ENCODE measurements at regions not wholly inside any gene's neighbourhood (a gene's known extent, or its start where the extent isn't known, plus 50 kb on each side); places are given as distances from the start of the nearest gene placed in this dataset.

GRCh38 chr16:7113949-7114348, 218.7 kb upstream of the RBFOX1 start:
- Histone ChIP-seq H3K27ac (no peak overlapping the region), H3K4me3 (no peak overlapping the region), H3K4me1 (no peaks in the 10 kb centered on the region), H3K9me3 (no peaks in the 10 kb centered on the region), H3K27me3 (replicated peaks in 1 of 7) (no peaks in the 10 kb centered on the region), H3K36me3 (no peaks in the 10 kb centered on the region)
- intact Hi-C loops (cut with DNase I; ENCODE audit: low total_unique reads): no loop called here
- TF ChIP-seq POLR2AphosphoS5 (IDR thresholded peaks at IDR 0.05): no peak
- no peak for TF ChIP-seq POLR2A (IDR thresholded peaks at IDR 0.05)
- TF ChIP-seq, protein P1, sequence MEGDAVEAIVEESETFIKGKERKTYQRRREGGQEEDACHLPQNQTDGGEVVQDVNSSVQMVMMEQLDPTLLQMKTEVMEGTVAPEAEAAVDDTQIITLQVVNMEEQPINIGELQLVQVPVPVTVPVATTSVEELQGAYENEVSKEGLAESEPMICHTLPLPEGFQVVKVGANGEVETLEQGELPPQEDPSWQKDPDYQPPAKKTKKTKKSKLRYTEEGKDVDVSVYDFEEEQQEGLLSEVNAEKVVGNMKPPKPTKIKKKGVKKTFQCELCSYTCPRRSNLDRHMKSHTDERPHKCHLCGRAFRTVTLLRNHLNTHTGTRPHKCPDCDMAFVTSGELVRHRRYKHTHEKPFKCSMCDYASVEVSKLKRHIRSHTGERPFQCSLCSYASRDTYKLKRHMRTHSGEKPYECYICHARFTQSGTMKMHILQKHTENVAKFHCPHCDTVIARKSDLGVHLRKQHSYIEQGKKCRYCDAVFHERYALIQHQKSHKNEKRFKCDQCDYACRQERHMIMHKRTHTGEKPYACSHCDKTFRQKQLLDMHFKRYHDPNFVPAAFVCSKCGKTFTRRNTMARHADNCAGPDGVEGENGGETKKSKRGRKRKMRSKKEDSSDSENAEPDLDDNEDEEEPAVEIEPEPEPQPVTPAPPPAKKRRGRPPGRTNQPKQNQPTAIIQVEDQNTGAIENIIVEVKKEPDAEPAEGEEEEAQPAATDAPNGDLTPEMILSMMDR (IDR thresholded peaks at IDR 0.05 in 8 of 11, conservative IDR thresholded peaks at IDR 0.05 in 3 of 11): no peak
- no peak for DNase-seq
- WGBS, 5 donors: 76 to 83% (median 82%) methylated on average over 2 of the region's 2 CpGs

DNA sequence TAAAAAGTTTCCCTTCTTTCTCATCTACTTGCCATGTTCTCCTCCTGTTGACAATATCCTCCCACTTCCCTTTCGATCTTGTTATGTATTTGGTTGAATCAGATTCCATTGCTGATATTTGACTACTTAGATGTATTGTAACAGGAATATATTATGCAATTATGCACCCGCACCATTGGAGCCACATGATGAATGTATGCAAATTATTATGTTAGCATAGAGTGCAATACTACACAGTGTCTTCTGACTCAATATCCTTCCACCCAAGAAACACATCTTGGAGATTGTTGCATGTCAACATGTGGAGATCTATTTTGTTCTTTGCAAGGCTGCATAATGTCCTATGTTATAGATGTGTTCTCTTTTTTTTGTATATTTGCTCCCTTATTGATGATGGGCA, 219.2 kb upstream of the RBFOX1 start:
- H3K27ac ChIP-seq: no peak overlapping the region
- TF ChIP-seq POLR2A (IDR thresholded peaks at IDR 0.05) (no peak), POLR2AphosphoS5 (IDR thresholded peaks at IDR 0.05) (no peak)
- TF ChIP-seq, protein P1 (IDR thresholded peaks at IDR 0.05 in 8 of 11, conservative IDR thresholded peaks at IDR 0.05 in 3 of 11): no peak
- H3K27me3 ChIP-seq (replicated peaks in 1 of 7): no peaks in the 10 kb centered on the region
- WGBS, 5 donors: 78 to 88% (median 82%) methylated on average over 2 of the region's 2 CpGs
- intact Hi-C loops (cut with DNase I; ENCODE audit: low total_unique reads): no loop called here
- no peak for DNase-seq
- no peak overlapping the region for H3K4me3 ChIP-seq
- no peaks in the 10 kb centered on the region for H3K4me1 ChIP-seq
- H3K9me3 ChIP-seq: no peaks in the 10 kb centered on the region
- H3K36me3 ChIP-seq: no peaks in the 10 kb centered on the region

DNA sequence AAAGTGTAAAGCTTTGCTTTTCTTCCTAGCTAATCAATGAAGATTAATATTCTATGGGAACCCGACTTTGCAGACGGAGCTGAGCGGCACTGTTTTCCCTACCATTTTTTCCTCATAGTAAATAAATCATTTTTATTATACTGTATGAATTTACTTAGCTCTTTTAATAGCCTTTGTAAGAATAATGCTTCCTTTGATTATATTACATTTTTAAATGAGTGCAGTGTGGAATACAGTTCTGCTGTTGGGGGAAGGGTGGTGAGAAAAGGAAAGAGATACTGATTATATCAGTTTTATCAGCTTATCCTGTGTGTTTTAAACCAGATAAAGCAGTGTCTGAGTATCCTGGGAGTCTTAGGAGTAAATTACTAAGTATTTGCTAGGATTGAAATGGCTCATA, 221.4 kb upstream of the RBFOX1 start:
- no peak overlapping the region for H3K4me3 ChIP-seq
- no peaks in the 10 kb centered on the region for H3K4me1 ChIP-seq
- TF ChIP-seq POLR2A (IDR thresholded peaks at IDR 0.05) (no peak), POLR2AphosphoS5 (IDR thresholded peaks at IDR 0.05) (no peak)
- TF ChIP-seq, protein P1 (IDR thresholded peaks at IDR 0.05 in 8 of 11, conservative IDR thresholded peaks at IDR 0.05 in 3 of 11): no peak
- DNase-seq: no peak
- H3K36me3 ChIP-seq: no peaks in the 10 kb centered on the region
- intact Hi-C loops (cut with DNase I; ENCODE audit: low total_unique reads): no loop called here
- 51 to 76% (median 65%) methylated on average over 3 of the region's 3 CpGs for WGBS, 5 donors
- H3K9me3 ChIP-seq: no peaks in the 10 kb centered on the region
- H3K27ac ChIP-seq: no peak overlapping the region
- no peaks in the 10 kb centered on the region for H3K27me3 ChIP-seq (replicated peaks in 1 of 7)

DNA sequence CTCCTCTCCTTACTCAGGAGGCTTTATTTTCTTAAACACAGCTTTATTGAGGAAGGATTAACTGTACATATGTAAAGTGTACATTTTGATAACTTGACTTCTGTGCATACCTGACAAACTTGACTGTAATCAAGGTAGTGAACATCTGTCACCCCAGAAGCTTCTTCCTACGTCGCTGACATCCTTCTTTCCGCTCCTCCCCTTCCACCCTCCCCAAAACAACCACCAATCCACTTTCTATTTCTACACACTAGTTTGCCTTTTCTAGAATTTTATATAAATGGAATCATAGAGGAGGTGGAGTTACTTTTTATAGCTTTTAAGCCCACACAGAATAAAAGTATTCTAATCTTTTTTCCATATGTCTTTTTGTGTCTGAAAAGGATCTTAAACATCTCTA, 225.2 kb upstream of the RBFOX1 start:
- DNase-seq: no peak
- TF ChIP-seq POLR2AphosphoS5 (IDR thresholded peaks at IDR 0.05): no peak
- TF ChIP-seq, protein P1 (IDR thresholded peaks at IDR 0.05 in 8 of 11, conservative IDR thresholded peaks at IDR 0.05 in 3 of 11): no peak
- no peak for TF ChIP-seq POLR2A (IDR thresholded peaks at IDR 0.05)
- Histone ChIP-seq H3K27me3 (replicated peaks in 1 of 7) (no peaks in the 10 kb centered on the region), H3K4me3 (no peak overlapping the region), H3K36me3 (no peaks in the 10 kb centered on the region), H3K27ac (no peak overlapping the region), H3K4me1 (no peaks in the 10 kb centered on the region), H3K9me3 (no peaks in the 10 kb centered on the region)
- intact Hi-C loops (cut with DNase I; ENCODE audit: low total_unique reads): no loop called here
- 72 to 82% (median 76%) methylated on average over 3 of the region's 3 CpGs for WGBS, 5 donors
